ACHN (cell line): ENCODE measurements at regions not wholly inside any gene's neighbourhood (a gene's known extent, or its start where the extent isn't known, plus 50 kb on each side); places are given as distances from the start of the nearest gene placed in this dataset.
A peak's percentile ranks its signal among the peaks of the same experiment; 100 is the strongest.

Experiments used
- DNase-seq: peaks from one replicate; pipeline ENCODE4 v3.0.0-alpha.2; 2015
- in situ Hi-C: cut with HindIII; loops from 2 replicates; pipeline ENCODE4 v1.10.0; 2017; ENCODE audit warnings: low sequenced_read_pairs, low pct_ligation_motif_present, low pct_unique_long_range_greater_than_20kb

GRCh38 chr4:186939766-186940165 is 216.1 kb upstream of the FAT1 start:
- in situ Hi-C loops: no loop called here
- DNase-seq: no peak

- DNase-seq: no peak
- in situ Hi-C loops: no loop called here
Measured at GRCh38 chr4:186940476-186940875, 216.8 kb upstream of the FAT1 start.

- peak; percentile 63 for DNase-seq
- in situ Hi-C loops: no loop called here
Measured at GRCh38 chr4:186942758-186943377, 219.2 kb upstream of the FAT1 start.

- in situ Hi-C loops: no loop called here
- DNase-seq: no peak
Measured at GRCh38 chr4:186943411-186943810, 219.8 kb upstream of the FAT1 start.

GRCh38 chr4:186946136-186946535 is 222.5 kb upstream of the FAT1 start:
- no peak for DNase-seq
- in situ Hi-C loops: no loop called here

GRCh38 chr4:186946682-186947294 is 223.1 kb upstream of the FAT1 start:
- in situ Hi-C loops: no loop called here
- DNase-seq: peak; percentile 51

- DNase-seq: peak; percentile 32
- in situ Hi-C loops: no loop called here
Measured at GRCh38 chr4:186948361-186949242, 224.9 kb upstream of the FAT1 start.

GRCh38 chr4:186949847-186950246 is 226.2 kb upstream of the FAT1 start:
- in situ Hi-C loops: no loop called here
- DNase-seq: no peak

GRCh38 chr4:186952709-186953108 is 229.1 kb upstream of the FAT1 start:
- in situ Hi-C loops: no loop called here
- no peak for DNase-seq

GRCh38 chr4:186953599-186954260 is 230.1 kb upstream of the FAT1 start:
- in situ Hi-C loops: no loop called here
- no peak for DNase-seq

GRCh38 chr4:186954509-186954908 is 230.9 kb upstream of the FAT1 start:
- in situ Hi-C loops: no loop called here
- DNase-seq: no peak

GRCh38 chr4:186954956-186955355 is 231.3 kb upstream of the FAT1 start:
- in situ Hi-C loops: no loop called here
- no peak for DNase-seq

GRCh38 chr4:186957952-186958555 is 234.4 kb upstream of the FAT1 start:
- no peak for DNase-seq
- in situ Hi-C loops: no loop called here

- in situ Hi-C loops: no loop called here
- no peak for DNase-seq
Measured at GRCh38 chr4:186958726-186959350, 235.2 kb upstream of the FAT1 start.

GRCh38 chr4:186979961-186980745 is 256.5 kb upstream of the FAT1 start:
- DNase-seq: peak; percentile 4
- in situ Hi-C loops: no loop called here

- in situ Hi-C loops: no loop called here
- DNase-seq: no peak
Measured at GRCh38 chr4:186981161-186981560, 257.5 kb upstream of the FAT1 start.

- no peak for DNase-seq
- in situ Hi-C loops: no loop called here
Measured at GRCh38 chr4:186982160-186982559, 258.5 kb upstream of the FAT1 start.
